ENCODE measurements at regions not wholly inside any gene's neighbourhood (a gene's known extent, or its start where the extent isn't known, plus 50 kb on each side); places are given as distances from the start of the nearest gene placed in this dataset.

- no peak for DNase-seq
These were observed 547.6 kb upstream of the AGTR1 start for GRCh38 chr3:148150141-148150540.

GRCh38 chr3:148158210-148158609, 539.5 kb upstream of the AGTR1 start:
- no peak for DNase-seq

GRCh38 chr3:148162132-148162531, 535.6 kb upstream of the AGTR1 start:
- DNase-seq = no peak

- no peak for DNase-seq
These were observed 529.4 kb upstream of the AGTR1 start for GRCh38 chr3:148168347-148168746.

- DNase-seq = no peak
These were observed 523.9 kb upstream of the AGTR1 start for GRCh38 chr3:148173851-148174250.

GRCh38 chr3:148175214-148175613, 522.5 kb upstream of the AGTR1 start:
- DNase-seq = no peak

- DNase-seq = no peak
These were observed 519.2 kb upstream of the AGTR1 start for GRCh38 chr3:148178503-148178902.

GRCh38 chr3:148184798-148185197, 512.9 kb upstream of the AGTR1 start:
- no peak for DNase-seq

GRCh38 chr3:148186881-148187280, 510.8 kb upstream of the AGTR1 start:
- no peak for DNase-seq

- DNase-seq = no peak
These were observed 510.4 kb upstream of the AGTR1 start for GRCh38 chr3:148187296-148187695.

GRCh38 chr3:148190441-148190990, 507.2 kb upstream of the AGTR1 start:
- no peak for DNase-seq

- DNase-seq = no peak
These were observed 505.7 kb upstream of the AGTR1 start for GRCh38 chr3:148191966-148192365.

GRCh38 chr3:148197061-148197460, 500.6 kb upstream of the AGTR1 start:
- no peak for DNase-seq

GRCh38 chr3:148202386-148202785, 495.3 kb upstream of the AGTR1 start:
- DNase-seq = no peak

- DNase-seq = no peak
These were observed 494.2 kb upstream of the AGTR1 start for GRCh38 chr3:148203297-148204010.

GRCh38 chr3:148204131-148204530, 493.6 kb upstream of the AGTR1 start:
- DNase-seq = no peak

GRCh38 chr3:148205977-148206376, 491.7 kb upstream of the AGTR1 start:
- no peak for DNase-seq

GRCh38 chr3:148206446-148206845, 491.3 kb upstream of the AGTR1 start:
- DNase-seq = no peak

GRCh38 chr3:148208975-148209374, 488.7 kb upstream of the AGTR1 start:
- no peak for DNase-seq

GRCh38 chr3:148211725-148212124, 486.0 kb upstream of the AGTR1 start:
- no peak for DNase-seq

GRCh38 chr3:148214705-148215104, 483.0 kb upstream of the AGTR1 start:
- DNase-seq = no peak

GRCh38 chr3:148217317-148217716, 480.4 kb upstream of the AGTR1 start:
- no peak for DNase-seq

- no peak for DNase-seq
These were observed 479.5 kb upstream of the AGTR1 start for GRCh38 chr3:148218222-148218621.

- DNase-seq = no peak
These were observed 477.7 kb upstream of the AGTR1 start for GRCh38 chr3:148219999-148220398.
